K562 (cell line): ENCODE measurements at regions not wholly inside any gene's neighbourhood (a gene's known extent, or its start where the extent isn't known, plus 50 kb on each side); places are given as distances from the start of the nearest gene placed in this dataset.

Experiments used
- ARHGAP35 ChIP-seq: fragments of 450-650 bp; IDR thresholded peaks from 2 replicates; pipeline ENCODE4 v1.6.1; 2018; ENCODE audit not compliant: partially characterized antibody
- E2F1 ChIP-seq: sonication (generic); formaldehyde crosslinking; IDR thresholded peaks from 2 replicates; pipeline ENCODE4 v1.8.1; 2023; ENCODE audit warnings: mild to moderate bottlenecking, missing genetic modification reagents, moderate library complexity
- MAFK ChIP-seq: IDR thresholded peaks from 2 replicates; pipeline ENCODE4 v1.6.1; 2011; ENCODE audit warnings: low read length, improper control_type of control experiment
- RERE ChIP-seq: sonication (generic); formaldehyde crosslinking; IDR thresholded peaks from 2 replicates; pipeline ENCODE4 v1.8.0; 2023; ENCODE audit warnings: missing genetic modification reagents, mild to moderate bottlenecking, borderline replicate concordance
- ZNF143 ChIP-seq: sonication (generic); formaldehyde crosslinking; IDR thresholded peaks from 2 replicates; pipeline ENCODE4 v1.9.0; 2022; ENCODE audit warnings: mild to moderate bottlenecking, missing genetic modification reagents
- ZNF395 ChIP-seq: fragments of 200-800 bp; sonication (Bioruptor generic); IDR thresholded peaks from 2 replicates; pipeline ENCODE4 v1.6.1; 2017; ENCODE audit warnings: missing genetic modification characterization, missing compliant biosample characterization
- ZNF518B ChIP-seq: fragments of 250-450 bp; sonication (Bioruptor Pico); IDR thresholded peaks from 2 replicates; pipeline ENCODE4 v1.5.0; 2021; ENCODE audit warnings: mild to moderate bottlenecking, moderate library complexity
- ZNF561 ChIP-seq: fragments of 450-650 bp; formaldehyde crosslinking; conservative IDR thresholded peaks from 2 replicates; pipeline ENCODE4 v1.4.0; 2020; ENCODE audit warnings: mild to moderate bottlenecking, moderate library complexity

- TF ChIP-seq RERE (CRISPR knock-in tag) (no peak), E2F1 (no peak), ARHGAP35 (no peak), ZNF518B (CRISPR knock-in tag) (no peak), ZNF143 (no peak), MAFK (no peak), ZNF561 (no peak), ZNF395 (CRISPR knock-in tag) (no peak)
Measured at GRCh38 chr18:27604583-27604982, 419.5 kb upstream of the CHST9 start (continued).
